ENCODE measurements at regions not wholly inside any gene's neighbourhood (a gene's known extent, or its start where the extent isn't known, plus 50 kb on each side); places are given as distances from the start of the nearest gene placed in this dataset.
"Not testable (repeated sequence)": the region's sequence is repeated elsewhere in the genome, so short reads cannot be mapped to it uniquely, and the experiment has no call there.

DNA sequence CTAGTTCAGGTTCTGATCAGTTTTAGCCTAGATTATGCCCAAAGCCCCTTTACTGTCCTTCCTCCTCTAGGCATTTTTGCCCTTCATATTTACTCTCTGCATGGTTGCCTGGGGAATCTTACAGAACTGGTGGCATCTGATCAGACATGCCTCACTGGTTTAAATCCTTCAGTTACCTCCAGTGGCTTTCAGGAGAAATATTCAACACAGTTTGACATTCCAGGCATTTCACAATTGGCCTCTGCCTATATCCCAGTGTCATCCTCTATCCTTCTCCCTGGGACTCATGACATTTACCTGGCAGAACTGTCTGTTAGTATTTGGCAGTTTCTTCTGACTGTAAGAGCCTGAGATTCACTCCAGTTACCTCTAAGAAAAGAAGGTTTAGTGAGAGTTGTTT is 152.9 kb upstream of the MEIS1 start:
- no peak for FAIRE-seq
- TF ChIP-seq POLR2A (IDR thresholded peaks at IDR 0.05; ENCODE audit: low read depth, low read length), result no peak
- no peak for DNase-seq (ENCODE audit: insufficient read length, low spot score)

DNA sequence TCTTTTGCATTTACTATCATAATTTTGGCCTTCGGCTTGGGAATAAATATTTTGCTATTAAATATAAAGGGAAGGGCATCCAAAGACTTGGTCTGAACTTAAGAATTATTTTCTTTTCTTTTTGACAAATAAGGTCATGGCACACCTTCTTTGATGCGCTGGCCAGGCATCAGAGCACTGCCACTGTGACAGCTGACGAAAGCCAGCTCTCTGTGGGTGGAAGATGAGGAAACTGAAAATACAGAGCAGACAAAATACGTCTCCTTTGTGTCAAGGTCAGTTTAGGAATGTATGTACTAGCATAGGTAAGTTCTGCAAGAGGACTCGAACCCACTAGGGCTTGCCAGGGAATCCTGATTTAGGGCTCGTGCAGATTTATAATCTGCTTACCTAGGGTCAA is 155.9 kb upstream of the MEIS1 start:
- no peak for FAIRE-seq
- no peak for TF ChIP-seq POLR2A (IDR thresholded peaks at IDR 0.05; ENCODE audit: low read depth, low read length)
- DNase-seq (ENCODE audit: insufficient read length, low spot score), result no peak

DNA sequence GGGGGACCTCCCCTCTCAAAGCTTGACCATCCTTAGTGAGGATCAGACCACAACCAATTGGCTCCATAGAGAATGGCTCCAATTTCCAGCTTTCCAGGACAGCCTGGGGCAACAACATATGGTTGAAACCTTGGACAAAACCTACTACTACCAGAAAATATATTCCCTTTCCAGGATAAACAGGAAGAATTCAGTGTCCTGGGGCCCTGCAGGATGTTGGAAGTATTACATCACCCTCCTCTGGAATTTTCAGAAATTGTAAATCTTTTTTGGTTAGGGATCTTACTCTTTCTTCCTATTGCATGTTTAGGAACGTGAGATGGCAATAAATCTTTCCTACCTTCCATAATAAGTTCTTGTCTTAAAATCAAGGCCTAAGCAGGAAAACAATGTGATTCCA is 158.9 kb upstream of the MEIS1 start:
- no peak for TF ChIP-seq POLR2A (IDR thresholded peaks at IDR 0.05; ENCODE audit: low read depth, low read length)
- no peak for FAIRE-seq
- no peak for DNase-seq (ENCODE audit: insufficient read length, low spot score)

DNA sequence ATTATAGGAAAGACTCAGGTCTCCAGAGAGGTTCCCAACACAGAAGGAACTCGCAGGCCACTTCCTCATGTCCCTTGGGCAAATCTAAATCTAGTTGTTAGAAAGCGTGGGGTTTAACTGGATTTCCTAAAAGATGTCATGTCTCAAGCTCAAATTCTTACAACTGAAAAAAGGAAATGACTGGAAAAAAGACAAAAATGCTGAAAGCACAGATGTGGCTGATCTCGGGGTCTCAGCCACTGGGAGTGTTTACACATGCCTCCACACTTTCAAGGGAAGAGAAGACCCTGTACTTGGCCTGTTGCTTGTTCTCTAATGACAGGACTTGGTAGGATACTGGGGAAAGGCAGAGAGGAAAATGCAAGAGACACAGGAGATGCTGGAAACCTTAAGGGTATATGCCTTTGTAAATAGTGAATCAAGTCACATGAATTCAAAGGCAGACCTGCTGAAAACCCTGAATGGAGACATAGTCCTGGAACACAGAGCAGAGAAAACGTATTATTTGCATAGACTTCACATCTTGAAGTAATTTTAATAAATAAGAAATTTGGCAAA is 160.9 kb upstream of the MEIS1 start:
- TF ChIP-seq POLR2A (IDR thresholded peaks at IDR 0.05; ENCODE audit: low read depth, low read length), result no peak
- DNase-seq (ENCODE audit: insufficient read length, low spot score) (no peak), FAIRE-seq (no peak)

DNA sequence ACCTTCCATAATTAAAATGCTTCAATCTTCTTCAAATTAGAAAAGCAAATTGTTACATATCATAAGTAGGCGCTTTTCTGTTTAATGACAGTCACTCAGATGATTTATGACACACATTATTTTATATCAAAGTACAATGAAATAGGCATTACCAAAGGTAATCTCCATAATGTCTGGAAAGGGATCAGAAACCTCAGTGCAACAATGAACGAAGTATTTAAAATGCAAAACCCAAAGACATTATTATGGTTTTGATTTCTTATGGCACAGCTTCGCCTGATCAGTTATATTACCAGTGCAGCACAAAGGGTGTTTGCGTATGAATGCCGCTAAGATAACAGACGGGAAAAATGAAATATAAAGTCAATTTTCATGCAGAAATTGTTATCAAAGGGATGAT is 162.2 kb upstream of the MEIS1 start:
- no peak for FAIRE-seq

DNA sequence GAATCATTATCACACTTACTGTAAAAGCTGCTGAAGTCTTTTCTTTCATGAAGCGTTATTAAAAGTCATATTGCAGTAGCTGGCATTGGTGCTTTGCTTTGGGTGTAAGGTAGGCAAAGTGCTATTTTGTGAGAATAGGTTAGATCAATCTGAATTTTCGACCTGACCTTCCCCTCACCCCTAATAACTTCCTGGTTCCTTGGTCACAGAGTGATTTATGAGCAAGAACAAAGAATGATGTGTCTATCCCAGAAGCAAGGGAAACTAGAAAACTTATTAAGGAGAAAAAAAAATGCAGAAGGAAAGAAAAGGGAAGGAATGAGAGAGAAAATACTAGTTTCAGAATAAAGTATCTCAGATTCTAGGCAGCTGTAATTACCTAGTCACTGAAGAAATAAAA is 163.1 kb upstream of the MEIS1 start:
- FAIRE-seq (no peak), DNase-seq (ENCODE audit: insufficient read length, low spot score) (no peak)
- no peak for TF ChIP-seq POLR2A (IDR thresholded peaks at IDR 0.05; ENCODE audit: low read depth, low read length)

More for the DNA sequence above, 162.2 kb upstream of the MEIS1 start:
- no peak for DNase-seq (ENCODE audit: insufficient read length, low spot score)
- TF ChIP-seq POLR2A (IDR thresholded peaks at IDR 0.05; ENCODE audit: low read depth, low read length), result no peak

GRCh38 chr2:66270247-66270646 is 164.7 kb upstream of the MEIS1 start:
- no peak for FAIRE-seq
- no peak for TF ChIP-seq POLR2A (IDR thresholded peaks at IDR 0.05; ENCODE audit: low read depth, low read length)

DNA sequence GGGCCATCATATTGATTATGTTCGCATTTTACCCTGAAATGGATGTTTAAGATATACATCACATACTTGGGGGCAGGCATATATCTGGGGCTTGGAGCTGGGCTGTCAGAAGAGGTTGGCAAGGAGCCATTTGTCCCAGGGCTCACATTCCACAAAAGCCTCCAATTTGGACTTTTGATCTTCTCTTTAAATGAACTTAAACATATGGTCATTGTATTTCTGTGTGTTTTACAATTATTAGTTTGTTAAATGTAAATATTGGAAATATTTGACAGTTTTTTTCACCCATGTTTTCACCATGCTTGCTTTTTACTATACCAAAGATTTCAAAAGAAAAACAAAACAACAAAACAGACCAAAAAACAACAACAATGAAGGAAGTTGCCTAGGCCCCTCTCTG is 165.8 kb upstream of the MEIS1 start:
- DNase-seq (ENCODE audit: insufficient read length, low spot score) (no peak), FAIRE-seq (no peak)
- TF ChIP-seq POLR2A (IDR thresholded peaks at IDR 0.05; ENCODE audit: low read depth, low read length), result no peak

More at GRCh38 chr2:66270247-66270646, 164.7 kb upstream of the MEIS1 start:
- DNase-seq (ENCODE audit: insufficient read length, low spot score), result no peak

DNA sequence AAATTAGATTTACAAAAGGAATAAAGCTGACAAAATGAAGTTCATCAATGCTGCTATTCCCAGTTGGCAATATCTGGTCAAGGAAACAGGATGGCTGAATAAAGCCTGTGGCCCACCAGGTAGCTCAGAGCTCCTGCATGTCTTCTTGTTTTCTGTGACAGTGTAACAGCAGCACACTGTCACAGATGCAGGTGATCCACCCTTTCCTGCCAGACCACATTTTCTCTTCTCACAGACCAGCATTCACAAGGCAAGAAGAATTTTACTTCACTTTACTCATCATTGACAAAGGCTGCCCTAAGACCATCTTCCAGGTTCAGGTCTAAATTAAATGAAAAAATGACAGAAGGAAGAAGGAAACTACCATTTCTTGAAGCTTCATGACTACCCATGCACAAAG is 166.2 kb upstream of the MEIS1 start:
- DNase-seq (ENCODE audit: insufficient read length, low spot score) (no peak), FAIRE-seq (no peak)
- TF ChIP-seq POLR2A (IDR thresholded peaks at IDR 0.05; ENCODE audit: low read depth, low read length), result no peak

DNA sequence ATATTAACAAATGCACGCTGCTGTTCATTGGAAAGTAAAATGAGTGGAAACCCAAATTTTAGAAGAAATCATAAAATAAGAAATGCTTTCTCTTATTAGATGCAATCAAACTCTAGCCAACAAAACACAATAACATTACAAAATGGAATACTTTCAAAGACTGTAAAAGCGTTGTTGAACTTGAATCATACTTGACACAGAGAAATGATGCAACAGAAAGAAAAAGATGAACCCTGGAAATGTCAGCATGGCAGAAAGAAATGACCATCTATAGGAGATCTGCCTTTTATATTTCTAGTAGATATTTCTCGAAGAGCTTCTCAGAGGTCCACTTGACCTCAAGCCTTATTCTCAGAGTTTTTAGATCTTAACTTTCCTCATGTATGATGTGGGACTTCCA is 170.6 kb upstream of the MEIS1 start:
- FAIRE-seq, result no peak
- no peak for TF ChIP-seq POLR2A (IDR thresholded peaks at IDR 0.05; ENCODE audit: low read depth, low read length)
- DNase-seq (ENCODE audit: insufficient read length, low spot score), result no peak

DNA sequence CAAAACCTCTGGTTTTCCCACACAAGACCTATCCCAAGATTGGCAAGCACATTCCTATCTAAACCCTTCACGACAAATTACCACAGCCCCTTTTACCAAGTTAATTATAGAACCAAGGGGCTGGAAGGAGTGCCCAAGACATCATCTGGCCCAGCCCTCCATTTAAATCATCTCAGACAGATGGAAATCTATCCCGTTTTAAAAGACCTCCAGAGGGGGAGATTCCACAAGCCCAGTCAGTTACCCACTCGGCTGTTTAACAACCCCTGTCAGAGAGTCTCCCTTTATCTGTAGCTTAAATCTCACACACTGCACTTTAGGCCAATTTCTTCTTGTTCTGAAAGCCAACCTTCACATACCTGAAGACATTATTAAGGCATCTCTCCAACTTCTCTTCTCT is 179.1 kb upstream of the MEIS1 start:
- FAIRE-seq, result no peak
- no peak for DNase-seq (ENCODE audit: insufficient read length, low spot score)
- TF ChIP-seq POLR2A (IDR thresholded peaks at IDR 0.05; ENCODE audit: low read depth, low read length), result no peak

DNA sequence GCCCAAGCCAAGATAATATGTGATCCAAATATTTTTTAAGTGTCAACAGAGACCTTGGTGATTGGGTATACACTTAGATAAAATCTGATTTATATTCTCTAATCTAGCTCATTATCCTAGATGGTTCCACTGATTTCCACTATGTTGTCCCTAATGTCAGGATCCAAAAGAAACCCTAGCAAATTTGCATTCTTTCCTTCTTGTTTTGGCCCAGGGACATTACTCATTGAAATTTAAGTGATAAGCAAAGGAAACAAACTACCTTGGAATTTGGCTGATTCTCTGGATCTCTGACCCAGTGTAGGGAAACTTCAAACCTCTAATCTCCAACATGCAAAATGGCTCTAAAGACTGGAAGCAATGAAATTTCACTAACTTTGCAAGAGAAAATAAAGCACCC is 179.8 kb upstream of the MEIS1 start:
- DNase-seq (ENCODE audit: insufficient read length, low spot score), result no peak
- no peak for TF ChIP-seq POLR2A (IDR thresholded peaks at IDR 0.05; ENCODE audit: low read depth, low read length)
- FAIRE-seq, result no peak

DNA sequence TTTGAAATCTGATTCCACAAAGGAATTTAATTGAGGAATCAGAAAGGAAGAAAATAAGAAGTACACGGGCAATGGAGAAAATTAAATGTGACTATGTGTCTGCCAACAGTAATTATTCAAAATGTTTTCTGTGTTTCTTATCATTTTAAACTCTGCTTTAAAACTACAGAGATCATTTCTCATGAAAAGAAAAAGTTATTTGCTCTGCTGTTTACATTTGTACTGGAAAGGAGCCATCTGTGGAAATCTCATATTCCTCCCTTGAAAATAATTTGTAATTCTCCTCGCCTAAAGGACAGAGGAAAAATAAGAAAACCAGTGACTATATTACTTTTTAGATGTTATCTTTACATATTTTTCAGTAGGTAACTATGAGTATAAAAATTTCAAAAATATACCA is 181.9 kb upstream of the MEIS1 start:
- DNase-seq (ENCODE audit: insufficient read length, low spot score) (no peak), FAIRE-seq (no peak)
- TF ChIP-seq POLR2A (IDR thresholded peaks at IDR 0.05; ENCODE audit: low read depth, low read length), result no peak

DNA sequence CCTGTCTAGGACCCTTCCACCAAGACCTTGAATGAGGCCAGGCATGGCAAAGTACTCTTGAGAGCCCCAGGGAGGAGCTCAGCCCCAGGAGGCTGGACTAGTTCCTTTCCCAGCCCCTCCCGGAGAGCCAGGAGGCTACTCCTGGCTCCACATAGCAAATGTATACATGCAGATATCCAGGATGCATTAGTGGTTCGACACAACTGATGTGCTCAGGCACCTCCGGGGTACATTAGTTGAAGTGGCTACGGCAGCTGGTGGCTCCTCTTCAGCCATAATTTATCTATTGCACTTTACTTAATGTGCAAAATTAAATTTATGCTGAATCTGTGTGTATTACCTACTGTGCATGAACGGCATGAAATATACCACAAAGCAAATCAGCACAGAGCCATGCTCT is 182.8 kb upstream of the MEIS1 start:
- no peak for TF ChIP-seq POLR2A (IDR thresholded peaks at IDR 0.05; ENCODE audit: low read depth, low read length)
- DNase-seq (ENCODE audit: insufficient read length, low spot score) (no peak), FAIRE-seq (no peak)

- FAIRE-seq, result no peak
- no peak for TF ChIP-seq POLR2A (IDR thresholded peaks at IDR 0.05; ENCODE audit: low read depth, low read length)
- DNase-seq (ENCODE audit: insufficient read length, low spot score), result no peak
Measured at GRCh38 chr2:66251573-66251972, 183.4 kb upstream of the MEIS1 start.

- FAIRE-seq, result not testable (repeated sequence)
Measured at GRCh38 chr2:66249089-66249488, 185.8 kb upstream of the MEIS1 start.

GRCh38 chr2:66243809-66244208 is 191.1 kb upstream of the MEIS1 start:
- not testable (repeated sequence) for FAIRE-seq; DNase-seq (ENCODE audit: insufficient read length, low spot score)

More at GRCh38 chr2:66249089-66249488, 185.8 kb upstream of the MEIS1 start:
- DNase-seq (ENCODE audit: insufficient read length, low spot score), result not testable (repeated sequence)

DNA sequence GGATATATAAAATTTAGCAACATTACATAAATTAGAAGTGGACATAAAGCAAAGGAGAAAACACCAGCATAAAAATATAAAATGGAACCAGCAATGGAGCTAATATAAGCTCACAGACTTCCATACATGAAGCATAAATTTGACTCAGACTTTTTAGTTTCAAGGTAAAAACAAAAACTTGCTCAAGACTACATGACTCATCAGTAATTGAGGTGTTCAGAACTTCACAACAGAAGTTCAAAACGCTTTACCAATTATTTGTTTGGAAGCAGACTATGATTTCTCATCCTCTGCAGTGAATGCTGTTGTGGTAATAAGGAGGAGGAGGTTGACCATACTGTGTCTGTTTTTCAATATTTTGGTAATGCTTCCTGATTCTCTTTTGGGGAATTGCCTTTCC is 192.0 kb upstream of the MEIS1 start:
- DNase-seq (ENCODE audit: insufficient read length, low spot score); FAIRE-seq: not testable (repeated sequence)
